ENCODE measurements at regions not wholly inside any gene's neighbourhood (a gene's known extent, or its start where the extent isn't known, plus 50 kb on each side); places are given as distances from the start of the nearest gene placed in this dataset.
"Not testable (repeated sequence)": the region's sequence is repeated elsewhere in the genome, so short reads cannot be mapped to it uniquely, and the experiment has no call there.

- no peak for DNase-seq (ENCODE audit: low read depth in 2 of 2)
These were observed 190.2 kb upstream of the COPS8 start for GRCh38 chr2:236895497-236895896.

GRCh38 chr2:236896688-236897087, 189.0 kb upstream of the COPS8 start:
- DNase-seq (ENCODE audit: low read depth in 2 of 2): no peak

- DNase-seq (ENCODE audit: low read depth in 2 of 2): no peak
These were observed 186.5 kb upstream of the COPS8 start for GRCh38 chr2:236899146-236899545.

GRCh38 chr2:236899950-236900640, 185.6 kb upstream of the COPS8 start:
- no peak for DNase-seq (ENCODE audit: low read depth in 2 of 2)

DNA sequence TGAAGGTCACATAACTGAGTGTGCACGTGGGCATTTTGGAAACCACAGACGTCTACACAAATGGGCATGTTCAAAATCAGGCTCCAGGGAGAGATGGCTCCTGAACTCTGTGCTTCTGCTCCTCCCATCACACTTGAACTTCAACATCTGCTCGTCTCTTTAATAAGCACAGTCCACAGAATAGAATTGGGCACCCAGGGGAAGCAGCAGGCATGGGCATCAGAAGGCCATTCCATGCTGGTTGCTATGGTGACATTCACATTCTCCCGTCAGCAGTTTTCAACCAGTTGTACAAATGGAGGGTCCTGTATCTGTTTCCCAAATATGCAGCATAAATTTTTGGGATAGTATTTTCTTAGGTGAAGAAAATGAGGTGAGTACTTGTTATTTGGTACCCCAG, 183.7 kb upstream of the COPS8 start:
- no peak for DNase-seq (ENCODE audit: low read depth in 2 of 2)

DNA sequence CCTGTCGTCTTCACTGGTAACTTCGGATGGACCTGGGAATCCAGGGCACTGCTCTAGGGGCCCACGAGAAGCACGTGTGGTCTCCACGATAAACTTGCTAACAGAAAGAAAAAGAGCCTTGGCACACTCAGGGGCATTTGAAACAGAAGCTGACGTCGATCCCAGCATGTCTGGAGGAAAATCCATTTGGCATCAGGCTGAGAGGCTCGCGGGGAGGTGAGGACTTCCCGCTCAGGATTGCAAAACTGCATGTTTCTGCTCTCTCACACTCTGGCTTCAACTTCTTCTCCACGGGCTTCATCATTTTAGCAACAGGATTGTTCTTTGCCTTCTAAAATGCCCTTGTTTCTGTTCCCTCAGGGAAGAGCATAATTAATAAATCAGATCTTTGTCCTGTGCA, 181.7 kb upstream of the COPS8 start:
- no peak for DNase-seq (ENCODE audit: low read depth in 2 of 2)

DNA sequence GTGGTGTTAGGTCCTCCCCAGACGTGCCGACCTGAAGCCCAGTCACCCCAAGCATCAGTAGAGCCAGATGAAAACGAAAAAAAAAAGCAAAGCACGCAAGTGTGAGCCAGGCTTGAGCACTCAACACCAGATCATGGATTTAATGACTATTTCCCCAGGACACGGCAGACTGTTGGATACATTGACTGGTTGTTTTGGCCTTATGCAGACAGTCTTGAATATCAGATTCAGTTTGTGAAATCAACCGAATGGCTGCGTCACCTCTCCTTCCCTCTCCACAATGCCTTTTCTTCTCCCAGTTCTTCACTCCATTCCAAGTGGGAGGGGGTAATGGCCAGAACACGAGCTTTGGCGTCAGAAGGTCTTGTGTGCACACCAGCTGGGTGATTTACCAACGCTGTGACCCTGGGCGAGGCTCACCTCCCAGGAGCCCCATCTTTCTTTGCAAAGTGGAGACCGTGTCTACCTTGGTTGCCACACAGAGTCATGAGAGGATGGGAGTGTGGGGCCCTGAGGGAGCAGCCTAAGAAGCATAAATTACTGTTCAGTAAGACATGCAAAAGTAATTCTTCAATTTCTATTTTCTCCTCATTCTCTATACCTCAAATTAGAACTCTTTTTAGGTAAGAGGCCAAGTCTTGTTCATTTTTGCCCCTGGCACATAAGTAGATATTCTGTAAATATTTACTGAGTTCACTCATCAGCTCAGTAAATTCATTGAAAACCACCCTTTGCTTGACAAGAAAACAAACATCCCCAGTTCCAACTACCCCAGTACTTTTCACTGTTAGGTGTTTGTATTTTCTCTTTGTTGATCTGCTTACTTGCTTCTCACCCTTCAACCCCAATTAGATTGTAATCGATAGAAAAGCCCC, 181.1 kb upstream of the COPS8 start:
- DNase-seq (ENCODE audit: low read depth in 2 of 2): no peak

GRCh38 chr2:236905976-236906375, 179.7 kb upstream of the COPS8 start:
- DNase-seq (ENCODE audit: low read depth in 2 of 2): no peak

GRCh38 chr2:236908439-236909192, 177.1 kb upstream of the COPS8 start:
- DNase-seq (ENCODE audit: low read depth in 2 of 2): no peak

- DNase-seq (ENCODE audit: low read depth in 2 of 2): no peak
These were observed 176.5 kb upstream of the COPS8 start for GRCh38 chr2:236909193-236909504.

DNA sequence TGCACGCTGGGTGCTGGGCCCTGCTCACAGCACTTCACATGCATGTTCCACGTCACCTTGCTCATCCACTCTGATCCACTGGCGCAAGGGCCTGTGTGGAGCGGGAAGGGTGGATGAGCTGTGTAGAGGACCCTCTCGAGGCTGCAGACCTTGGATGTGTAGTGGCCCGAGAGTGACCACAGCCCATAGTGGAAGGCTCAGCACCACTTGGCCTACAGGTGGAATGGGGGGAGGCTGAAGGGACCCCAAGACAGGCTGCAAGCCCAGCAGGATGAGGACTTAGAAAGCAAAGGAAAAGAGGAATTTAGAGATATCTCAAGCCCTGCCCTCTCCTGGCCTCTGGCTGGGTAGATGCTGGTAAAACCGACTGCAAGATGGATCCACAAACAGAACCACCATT, 175.9 kb upstream of the COPS8 start:
- DNase-seq (ENCODE audit: low read depth in 2 of 2): no peak

DNA sequence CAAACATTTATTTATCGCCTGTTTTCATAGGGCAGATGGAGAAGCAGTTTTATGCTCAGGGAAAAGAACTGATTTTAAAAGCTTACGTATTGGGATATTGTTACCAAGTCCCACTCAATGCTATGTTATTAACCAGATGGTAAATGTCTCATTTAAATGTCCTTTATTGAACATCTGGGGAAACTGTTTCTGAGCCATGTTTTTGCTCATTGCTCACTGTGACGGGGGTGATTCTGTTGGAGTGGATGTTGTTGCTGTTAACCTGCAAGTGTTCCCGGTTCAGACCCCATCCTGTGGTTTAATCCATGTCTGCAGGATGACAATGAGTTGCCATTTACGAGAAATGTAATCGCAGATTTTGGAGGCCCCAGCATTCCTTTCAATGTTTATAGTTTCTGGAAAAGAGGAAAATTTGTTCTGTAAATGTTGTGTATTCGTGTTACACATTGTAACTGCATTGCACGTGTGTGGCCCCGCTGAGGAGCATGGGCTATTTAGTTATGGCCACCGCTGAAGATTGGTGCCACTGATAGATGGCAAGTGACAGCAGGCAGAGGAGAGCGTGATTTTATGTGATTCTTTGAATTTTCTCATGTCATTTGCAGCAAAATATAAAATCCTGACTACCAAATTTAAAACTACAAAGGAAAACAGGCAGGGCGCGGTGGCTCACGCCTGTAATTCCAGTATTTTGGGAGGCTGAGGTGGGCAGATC, 174.8 kb upstream of the COPS8 start:
- DNase-seq (ENCODE audit: low read depth in 2 of 2): no peak

DNA sequence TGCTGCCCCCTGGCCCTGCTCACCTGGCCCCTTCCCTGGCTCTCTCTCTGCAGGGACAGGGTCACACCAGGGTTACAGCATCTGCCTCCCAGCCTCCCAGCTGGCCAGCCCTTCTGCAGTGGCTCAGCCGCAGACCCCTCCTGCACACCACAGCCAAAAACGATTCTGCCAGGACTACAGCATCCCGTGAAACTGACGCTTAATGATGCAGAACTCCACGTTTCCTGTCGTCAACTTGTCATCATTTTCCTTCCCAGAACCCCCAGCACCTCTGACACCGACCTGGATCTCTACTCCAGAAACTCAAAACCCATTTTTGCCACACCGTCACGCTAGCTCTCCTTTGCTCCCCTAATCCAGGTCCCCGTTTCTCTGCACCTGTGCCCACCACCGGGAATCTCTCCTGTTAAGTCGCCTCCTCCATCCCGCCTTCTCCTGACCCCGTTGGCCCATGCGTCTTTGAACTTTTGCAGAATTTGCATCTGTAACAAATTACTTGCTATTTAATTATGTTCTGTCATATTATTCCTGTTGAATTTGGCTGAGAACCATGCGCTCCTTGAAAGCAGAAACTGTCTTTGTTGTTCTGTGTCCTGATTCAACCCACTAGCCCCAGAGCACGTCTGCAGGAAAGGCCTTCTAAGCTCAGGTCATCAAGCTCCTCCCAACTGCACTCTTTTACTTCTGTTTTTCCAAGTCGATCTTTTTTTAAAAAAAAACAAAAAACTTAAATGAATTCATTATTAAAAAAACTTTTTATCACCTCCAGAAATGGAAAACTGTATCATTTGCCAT, 173.2 kb upstream of the COPS8 start:
- no peak for DNase-seq (ENCODE audit: low read depth in 2 of 2)

DNA sequence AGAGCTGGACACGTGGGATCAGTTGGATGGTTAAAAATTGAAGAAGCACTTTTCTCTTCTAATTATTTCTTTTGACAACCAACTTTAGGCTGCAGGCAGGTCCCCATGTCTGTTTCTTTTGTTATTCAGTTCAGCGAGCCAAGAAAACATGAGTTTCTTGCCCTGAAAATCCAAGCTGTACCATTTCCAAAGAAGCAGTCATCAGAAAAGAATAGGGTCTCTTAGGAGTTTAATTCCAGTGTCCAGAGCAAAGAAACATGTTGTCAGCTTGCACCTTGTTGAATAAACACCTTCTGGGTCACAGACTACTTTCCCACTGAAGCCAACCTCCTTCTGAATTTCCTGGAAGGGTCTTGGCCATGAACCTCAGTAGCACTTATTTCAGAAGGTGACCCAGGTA, 170.5 kb upstream of the COPS8 start:
- DNase-seq (ENCODE audit: low read depth in 2 of 2): no peak

- no peak for DNase-seq (ENCODE audit: low read depth in 2 of 2)
These were observed 170.0 kb upstream of the COPS8 start for GRCh38 chr2:236915726-236916125.

- DNase-seq (ENCODE audit: low read depth in 2 of 2): no peak
These were observed 169.5 kb upstream of the COPS8 start for GRCh38 chr2:236916181-236916580.

DNA sequence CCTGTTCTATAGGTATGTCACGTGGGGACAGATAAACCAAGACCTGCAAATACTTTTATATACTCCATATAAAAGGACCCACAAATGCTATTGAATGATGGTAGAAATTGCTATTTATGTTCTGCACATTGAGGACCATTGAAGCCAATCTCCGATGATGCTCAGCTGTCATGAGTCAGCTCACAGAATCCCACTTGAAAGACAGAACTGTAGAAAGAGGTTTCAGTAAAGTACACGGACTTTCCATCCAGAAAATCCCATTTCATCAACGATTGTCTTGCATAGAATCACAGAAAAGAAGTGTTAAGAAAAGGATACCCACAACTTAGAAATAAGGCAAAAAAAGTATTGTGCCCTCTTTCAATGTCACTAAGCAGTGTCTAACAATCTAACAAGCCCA, 169.0 kb upstream of the COPS8 start:
- no peak for DNase-seq (ENCODE audit: low read depth in 2 of 2)

DNA sequence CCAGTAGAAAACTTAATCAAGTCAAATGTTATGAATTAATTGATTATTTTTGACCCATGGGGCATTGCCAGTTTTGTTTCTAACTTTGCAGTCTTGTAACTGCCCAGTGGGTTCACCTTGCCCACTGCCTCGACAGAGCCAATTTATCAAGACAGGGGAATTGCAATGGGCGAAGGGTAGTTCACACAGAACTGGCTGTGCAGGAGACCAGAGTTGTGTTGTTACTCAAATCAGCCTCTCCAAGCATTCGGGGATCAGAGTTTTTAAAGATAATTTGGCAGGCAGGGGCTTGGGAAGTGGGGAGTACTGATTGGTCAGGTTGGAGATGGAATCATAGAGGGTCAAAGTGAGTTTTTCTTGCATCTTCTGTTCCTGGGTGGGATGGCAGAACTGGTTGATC, 168.5 kb upstream of the COPS8 start:
- no peak for DNase-seq (ENCODE audit: low read depth in 2 of 2)

DNA sequence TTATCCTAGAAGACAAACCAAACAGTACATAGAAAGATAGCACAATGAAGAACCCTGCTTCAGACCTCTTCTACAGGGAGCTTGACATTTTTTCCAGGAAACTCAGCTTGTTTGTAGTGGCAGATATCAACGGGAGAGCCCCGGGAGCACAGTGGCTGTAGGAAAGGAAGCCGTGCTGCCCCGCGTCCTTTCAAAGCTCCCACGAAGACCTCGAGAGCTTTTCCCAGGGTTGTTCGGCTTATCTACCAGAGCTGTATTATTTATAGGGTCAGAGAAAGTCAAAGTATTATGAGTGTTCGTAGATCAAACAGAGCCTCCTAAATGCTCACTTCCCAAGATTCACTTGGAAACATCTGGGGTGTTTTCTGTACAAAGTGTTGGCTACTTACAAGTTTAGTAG, 167.1 kb upstream of the COPS8 start:
- DNase-seq (ENCODE audit: low read depth in 2 of 2): no peak

DNA sequence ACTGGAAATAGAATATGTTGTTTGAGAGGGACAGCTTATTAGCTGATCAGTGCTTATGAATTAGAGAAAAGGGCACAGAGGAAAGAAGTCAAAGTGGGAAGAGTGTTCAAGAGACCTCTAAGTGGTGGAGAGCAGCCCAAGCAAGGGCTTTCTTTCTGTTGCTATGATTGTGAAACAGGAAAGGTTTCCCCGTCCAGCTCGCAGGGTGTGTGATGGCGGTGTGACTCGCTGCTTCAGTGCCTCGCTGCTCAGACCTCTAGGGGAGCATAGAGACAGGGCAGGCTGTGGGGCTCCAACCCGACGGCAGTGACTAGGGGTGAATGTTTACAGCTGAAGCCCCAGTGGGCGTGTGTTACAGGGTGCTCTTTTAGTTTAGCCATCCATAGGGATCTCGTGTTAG, 166.5 kb upstream of the COPS8 start:
- DNase-seq (ENCODE audit: low read depth in 2 of 2): no peak

GRCh38 chr2:236919801-236920379, 165.8 kb upstream of the COPS8 start:
- not testable (repeated sequence) for DNase-seq (ENCODE audit: low read depth in 2 of 2)

All from stimulated activated CD8-positive, alpha-beta memory T cell treated with anti-CD3 and anti-CD28 coated beads, Interleukin-2, amount 100 ng/mL, for 48 hours (primary cell).